HCT116 (cell line): ENCODE measurements at regions not wholly inside any gene's neighbourhood (a gene's known extent, or its start where the extent isn't known, plus 50 kb on each side); places are given as distances from the start of the nearest gene placed in this dataset.

ENCODE experiments used
- CBX3 ChIP-seq: IDR thresholded peaks from 2 replicates; pipeline ENCODE4 v1.6.1; 2012; ENCODE audit warnings: low read depth
- CEBPB ChIP-seq: IDR thresholded peaks from 2 replicates; pipeline ENCODE4 v1.6.1; 2012; ENCODE audit warnings: low read depth
- CTCF ChIP-seq, 3 experiments: fragments of 200-600 bp in 1 of 3; sonication (generic) in 1 of 3; IDR thresholded peaks in 2 of 3; conservative IDR thresholded peaks in 1 of 3; 2 replicates each; pipeline ENCODE4 v1.5.1; 2012 to 2017; ENCODE audit warnings: low read depth in 2 of 3, low read length in 2 of 3, antibody characterized with exemption in 1 of 3, borderline replicate concordance in 1 of 3, control low read depth in 1 of 3, mild to moderate bottlenecking in 1 of 3, mixed read lengths in 1 of 3, mixed run types in 1 of 3, moderate library complexity in 1 of 3; ENCODE audit not compliant: insufficient read depth in 1 of 3
- ELF1 ChIP-seq: IDR thresholded peaks from 2 replicates; pipeline ENCODE4 v1.6.1; 2012; ENCODE audit warnings: low read depth, borderline replicate concordance
- EZH2 ChIP-seq: fragments of 200-600 bp; sonication (generic); IDR thresholded peaks from 2 replicates; pipeline ENCODE4 v1.6.1; 2017; ENCODE audit warnings: antibody characterized with exemption, mixed run types
- EZH2phosphoT487 ChIP-seq: fragments of 200-600 bp; IDR thresholded peaks from 2 replicates; pipeline ENCODE4 v1.6.1; 2018; ENCODE audit warnings: antibody characterized with exemption, borderline replicate concordance
- JUND ChIP-seq: IDR thresholded peaks from 2 replicates; pipeline ENCODE4 v1.6.1; 2012
- POLR2A ChIP-seq: IDR thresholded peaks from 2 replicates; pipeline ENCODE4 v1.7.0; 2011; ENCODE audit warnings: borderline replicate concordance; ENCODE audit not compliant: insufficient read depth, insufficient read length; ENCODE audit errors: extremely low read depth
- POLR2AphosphoS5 ChIP-seq: IDR thresholded peaks from 2 replicates; pipeline ENCODE4 v1.6.1; 2011; ENCODE audit warnings: mild to moderate bottlenecking, low read depth, low read length, moderate library complexity
- SIN3A ChIP-seq: IDR thresholded peaks from 2 replicates; pipeline ENCODE4 v1.6.1; 2012; ENCODE audit warnings: low read depth
- SP1 ChIP-seq: IDR thresholded peaks from 2 replicates; pipeline ENCODE4 v1.6.1; 2012; ENCODE audit warnings: low read depth
- TCF7L2 ChIP-seq: IDR thresholded peaks from 2 replicates; pipeline ENCODE4 v1.7.0; 2011; ENCODE audit warnings: borderline replicate concordance, inconsistent platforms; ENCODE audit not compliant: insufficient read depth, insufficient read length; ENCODE audit errors: extremely low read depth
- YY1 ChIP-seq: IDR thresholded peaks from 2 replicates; pipeline ENCODE4 v1.6.1; 2011; ENCODE audit warnings: low read length, low read depth, moderate library complexity, mild to moderate bottlenecking; ENCODE audit not compliant: insufficient replicate concordance; ENCODE audit errors: extremely low read depth
- ZNF274 ChIP-seq: fragments of 200-500 bp; sonication (Bioruptor generic); IDR thresholded peaks from 2 replicates; pipeline ENCODE4 v1.6.1; 2014; ENCODE audit warnings: mild to moderate bottlenecking, low read depth, low read length, inconsistent platforms

- TF ChIP-seq POLR2A = no peak
- no peak for TF ChIP-seq CTCF (IDR thresholded peaks at IDR 0.05 in 2 of 3, conservative IDR thresholded peaks at IDR 0.05 in 1 of 3; ENCODE audit: borderline replicate concordance in 1 of 3, insufficient read depth in 1 of 3, low read depth in 2 of 3, low read length in 2 of 3)
- no peak for TF ChIP-seq EZH2
- TF ChIP-seq TCF7L2 = no peak
- no peak for TF ChIP-seq CEBPB
- no peak for TF ChIP-seq ELF1
- no peak for TF ChIP-seq YY1
- TF ChIP-seq SIN3A = no peak
- no peak for TF ChIP-seq EZH2phosphoT487
- no peak for TF ChIP-seq POLR2AphosphoS5
- TF ChIP-seq SP1 = no peak
- TF ChIP-seq JUND = no peak
- TF ChIP-seq CBX3 = no peak
- TF ChIP-seq ZNF274 = no peak
Observed at GRCh38 chr6:139981066-139981624, 606.7 kb upstream of the CITED2 start.
